ENCODE measurements at regions not wholly inside any gene's neighbourhood (a gene's known extent, or its start where the extent isn't known, plus 50 kb on each side); places are given as distances from the start of the nearest gene placed in this dataset.
"Not testable (repeated sequence)": the region's sequence is repeated elsewhere in the genome, so short reads cannot be mapped to it uniquely, and the experiment has no call there.

- no peak for TF ChIP-seq TSHZ2 (CRISPR knock-in tag; IDR thresholded peaks at IDR 0.05)
- TF ChIP-seq ZNF8 (CRISPR knock-in tag; IDR thresholded peaks at IDR 0.05) = no peak
- TF ChIP-seq POU6F1 (CRISPR knock-in tag; IDR thresholded peaks at IDR 0.05; ENCODE audit: borderline replicate concordance, low read depth) = no peak
- TF ChIP-seq TOX (CRISPR knock-in tag; IDR thresholded peaks at IDR 0.05; ENCODE audit: borderline replicate concordance) = no peak
- TF ChIP-seq RARB (CRISPR knock-in tag; IDR thresholded peaks at IDR 0.05) = no peak
- no peak for TF ChIP-seq ZNF70 (CRISPR knock-in tag; IDR thresholded peaks at IDR 0.05)
- no peak for TF ChIP-seq ISL1 (CRISPR knock-in tag; IDR thresholded peaks at IDR 0.05)
Measured at GRCh38 chr4:18109676-18110075, 88.1 kb upstream of the LCORL start (continued).

GRCh38 chr4:18107848-18108528 lies 86.4 kb upstream of the LCORL start:
- not testable (repeated sequence) for ATAC-seq

DNA sequence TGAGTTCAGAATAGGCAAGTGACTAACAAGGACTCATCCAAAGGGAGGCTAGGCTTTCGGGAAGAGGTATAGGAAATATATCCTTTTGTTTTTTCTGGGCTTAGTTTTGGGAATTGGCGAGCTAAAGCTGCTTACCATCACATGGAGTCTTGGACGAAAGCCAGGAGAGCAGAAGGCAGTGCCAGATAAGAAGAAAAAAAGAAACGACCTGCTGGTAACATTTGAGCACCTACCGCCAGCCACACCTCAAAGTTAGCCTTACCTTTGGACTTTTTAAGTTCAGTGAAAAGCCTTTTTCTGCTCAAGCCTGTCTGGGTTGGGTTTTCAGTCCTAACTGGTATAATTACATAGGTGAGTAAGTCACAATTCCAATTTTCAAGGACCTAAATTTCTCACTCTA lies 85.1 kb upstream of the LCORL start:
- TF ChIP-seq GLIS3 (CRISPR knock-in tag; IDR thresholded peaks at IDR 0.05) (no peak), ISL1 (CRISPR knock-in tag; IDR thresholded peaks at IDR 0.05) (no peak), ARNTL (CRISPR knock-in tag; IDR thresholded peaks at IDR 0.05; ENCODE audit: borderline replicate concordance, low read depth) (no peak), PPARA (CRISPR knock-in tag; IDR thresholded peaks at IDR 0.05; ENCODE audit: borderline replicate concordance) (no peak), ZC3H10 (CRISPR knock-in tag; IDR thresholded peaks at IDR 0.05) (no peak), ZNF565 (CRISPR knock-in tag; conservative IDR thresholded peaks at IDR 0.05; ENCODE audit: low read depth) (no peak), BACH2 (CRISPR knock-in tag; IDR thresholded peaks at IDR 0.05; ENCODE audit: borderline replicate concordance) (no peak), RARB (CRISPR knock-in tag; IDR thresholded peaks at IDR 0.05) (no peak), CSRNP3 (CRISPR knock-in tag; IDR thresholded peaks at IDR 0.05) (no peak), ZFP30 (CRISPR knock-in tag; IDR thresholded peaks at IDR 0.05) (no peak)
- no peak for ATAC-seq

DNA sequence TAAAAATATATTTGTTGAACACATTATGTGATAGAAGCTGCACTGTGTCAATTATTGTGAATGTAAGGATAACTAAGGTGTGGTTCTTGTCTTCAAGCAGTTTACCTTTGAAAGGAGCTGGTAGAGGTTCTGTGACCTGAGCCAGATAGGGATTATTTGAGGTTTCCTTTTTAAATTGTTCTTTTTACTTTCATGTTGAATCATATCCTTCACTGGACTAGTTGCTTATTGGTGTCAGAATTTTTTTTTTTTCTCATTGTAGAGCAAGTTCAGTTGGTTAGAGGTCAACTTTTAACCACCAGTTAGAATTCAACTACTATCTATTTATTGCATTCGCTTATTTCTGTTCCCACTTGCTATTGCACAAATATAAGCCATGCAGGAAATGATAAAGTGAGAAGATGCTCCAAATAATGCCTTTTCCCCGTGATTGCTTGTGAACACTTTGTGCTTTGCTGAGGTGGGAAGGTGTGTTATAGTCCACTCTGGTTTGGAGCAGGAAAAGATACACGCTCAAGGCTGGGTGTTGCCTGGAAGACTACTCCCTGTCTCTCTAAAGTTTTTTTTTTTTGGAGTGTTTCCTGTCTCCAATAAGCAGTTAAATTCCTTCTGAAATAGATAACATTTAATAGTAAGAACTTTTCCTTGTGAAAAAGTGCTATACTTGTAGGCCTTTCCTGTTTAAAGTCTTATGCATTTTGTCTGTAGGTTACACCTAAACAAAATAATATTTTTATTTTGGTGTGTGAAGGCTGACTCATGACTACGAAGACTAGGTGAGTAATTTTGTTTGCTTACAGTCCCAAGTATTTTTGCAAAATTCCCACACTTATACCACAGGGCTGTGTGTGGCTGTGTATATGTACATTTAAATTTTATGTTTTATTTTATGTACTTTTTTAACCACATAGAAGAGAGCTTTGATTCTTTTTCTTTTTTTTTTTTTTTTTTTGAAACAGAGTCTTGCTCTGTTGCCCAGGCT lies 83.8 kb upstream of the LCORL start:
- TF ChIP-seq ARNTL (CRISPR knock-in tag; IDR thresholded peaks at IDR 0.05; ENCODE audit: borderline replicate concordance, low read depth) = no peak
- no peak for TF ChIP-seq CREB5 (CRISPR knock-in tag; IDR thresholded peaks at IDR 0.05; ENCODE audit: low read depth)
- no peak for TF ChIP-seq RARB (CRISPR knock-in tag; IDR thresholded peaks at IDR 0.05)
- ATAC-seq = no peak

Data from SK-N-SH treated with all-trans-retinoic acid at 6 μM for 48 hours (cell line).